ENCODE measurements at regions not wholly inside any gene's neighbourhood (a gene's known extent, or its start where the extent isn't known, plus 50 kb on each side); places are given as distances from the start of the nearest gene placed in this dataset.

DNA sequence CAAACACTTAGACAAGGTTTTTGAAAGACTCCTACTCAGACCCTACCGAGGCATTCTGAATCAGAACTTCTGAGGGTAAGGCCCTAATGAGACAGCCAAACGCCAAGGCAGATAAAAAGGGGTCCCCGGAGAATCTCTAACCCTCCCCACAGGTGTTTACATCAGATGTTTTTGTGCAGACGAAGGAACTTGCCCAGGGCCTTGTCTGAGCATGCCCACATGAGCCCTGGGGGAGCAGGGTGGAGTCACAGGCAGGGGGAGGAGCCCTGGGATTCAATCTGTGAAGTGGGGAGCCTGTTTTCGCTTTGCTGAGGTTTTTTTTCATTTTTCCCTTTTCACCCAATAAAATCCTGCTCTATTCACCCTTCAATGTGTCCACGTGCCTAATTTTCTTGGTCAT lies 61.6 kb upstream of the MED4 start:
- no peak overlapping the region for H3K9ac ChIP-seq (ENCODE audit: low read depth, low read length)
- H3K9me3 ChIP-seq (ENCODE audit: control insufficient read depth, insufficient read depth, low read length), result no peaks in the 10 kb centered on the region
- no peaks in the 10 kb centered on the region for H3K36me3 ChIP-seq (ENCODE audit: insufficient read depth, low read length)
- H3K4me1 ChIP-seq (ENCODE audit: insufficient read depth, low read length), result peaks cover 54% of the 10 kb centered on the region

DNA sequence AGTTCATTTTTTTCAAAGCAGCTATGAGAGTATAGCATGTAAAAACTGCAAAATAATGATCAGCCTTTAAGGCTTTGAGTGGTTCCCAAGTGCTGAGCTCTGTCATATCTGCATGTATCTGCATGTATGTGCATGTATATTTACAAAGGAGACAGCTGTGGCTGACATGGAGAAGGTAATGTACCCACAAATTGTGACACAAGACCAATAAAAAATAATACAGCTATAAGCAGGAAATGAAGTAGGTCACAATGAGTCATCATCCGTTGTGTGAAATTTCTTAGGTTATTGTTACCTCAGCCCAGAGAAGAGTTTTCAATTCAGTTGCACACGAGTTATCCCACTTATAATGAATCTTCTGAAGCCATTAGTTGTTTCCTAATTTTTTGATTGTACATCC lies 60.9 kb upstream of the MED4 start:
- Histone ChIP-seq H3K9me3 (ENCODE audit: control insufficient read depth, insufficient read depth, low read length) (no peaks in the 10 kb centered on the region), H3K9ac (ENCODE audit: low read depth, low read length) (no peak overlapping the region)

DNA sequence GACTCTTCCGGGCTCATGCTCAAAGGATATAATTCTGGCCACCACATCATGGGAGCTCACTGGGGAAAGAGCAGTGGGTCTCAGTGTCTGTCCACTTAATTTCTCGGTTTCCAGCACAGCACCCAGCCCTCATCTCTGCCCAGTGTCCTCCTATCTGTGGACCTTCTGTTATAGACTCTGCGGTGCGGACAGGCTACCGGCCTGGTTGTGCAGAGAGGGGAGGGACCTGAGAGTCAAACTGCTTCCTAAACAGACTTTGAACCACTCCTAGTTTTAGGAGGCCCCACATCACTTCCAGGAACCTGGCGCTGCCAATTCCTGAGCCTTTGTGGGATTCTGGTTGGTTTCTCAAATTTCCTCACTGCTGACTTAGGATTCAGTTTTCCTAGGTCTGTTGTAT lies 59.8 kb upstream of the MED4 start:
- peaks cover 37% of the 10 kb centered on the region for H3K4me1 ChIP-seq (ENCODE audit: insufficient read depth, low read length)
- no peaks in the 10 kb centered on the region for H3K36me3 ChIP-seq (ENCODE audit: insufficient read depth, low read length)
- no peaks in the 10 kb centered on the region for H3K9me3 ChIP-seq (ENCODE audit: control insufficient read depth, insufficient read depth, low read length)
- H3K9ac ChIP-seq (ENCODE audit: low read depth, low read length), result no peak overlapping the region

More for the DNA sequence above, 60.9 kb upstream of the MED4 start:
- Histone ChIP-seq H3K36me3 (ENCODE audit: insufficient read depth, low read length) (no peaks in the 10 kb centered on the region), H3K4me1 (ENCODE audit: insufficient read depth, low read length) (peaks cover 48% of the 10 kb centered on the region)

DNA sequence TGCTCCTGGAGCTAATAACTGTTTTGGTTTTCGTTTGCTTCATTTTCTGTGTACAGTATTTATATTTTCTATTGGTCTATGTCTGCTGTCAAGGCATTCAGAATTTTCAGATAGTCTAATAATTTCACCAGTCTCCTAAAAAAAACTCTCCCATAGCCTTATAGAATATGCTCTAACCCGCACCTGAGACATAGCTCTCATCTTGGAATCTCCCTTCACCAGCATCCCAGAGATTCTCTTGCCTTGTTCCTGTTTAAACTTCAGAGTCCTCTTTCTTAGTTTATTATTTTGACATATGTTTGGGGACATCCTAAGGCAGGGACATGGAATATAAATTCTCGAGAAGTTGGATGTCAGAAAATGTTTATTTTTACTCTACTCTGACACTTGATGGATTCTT lies 58.3 kb upstream of the MED4 start:
- no peak overlapping the region for H3K9ac ChIP-seq (ENCODE audit: low read depth, low read length)
- no peaks in the 10 kb centered on the region for H3K36me3 ChIP-seq (ENCODE audit: insufficient read depth, low read length)
- H3K9me3 ChIP-seq (ENCODE audit: control insufficient read depth, insufficient read depth, low read length), result no peaks in the 10 kb centered on the region
- peaks cover 23% of the 10 kb centered on the region for H3K4me1 ChIP-seq (ENCODE audit: insufficient read depth, low read length)

DNA sequence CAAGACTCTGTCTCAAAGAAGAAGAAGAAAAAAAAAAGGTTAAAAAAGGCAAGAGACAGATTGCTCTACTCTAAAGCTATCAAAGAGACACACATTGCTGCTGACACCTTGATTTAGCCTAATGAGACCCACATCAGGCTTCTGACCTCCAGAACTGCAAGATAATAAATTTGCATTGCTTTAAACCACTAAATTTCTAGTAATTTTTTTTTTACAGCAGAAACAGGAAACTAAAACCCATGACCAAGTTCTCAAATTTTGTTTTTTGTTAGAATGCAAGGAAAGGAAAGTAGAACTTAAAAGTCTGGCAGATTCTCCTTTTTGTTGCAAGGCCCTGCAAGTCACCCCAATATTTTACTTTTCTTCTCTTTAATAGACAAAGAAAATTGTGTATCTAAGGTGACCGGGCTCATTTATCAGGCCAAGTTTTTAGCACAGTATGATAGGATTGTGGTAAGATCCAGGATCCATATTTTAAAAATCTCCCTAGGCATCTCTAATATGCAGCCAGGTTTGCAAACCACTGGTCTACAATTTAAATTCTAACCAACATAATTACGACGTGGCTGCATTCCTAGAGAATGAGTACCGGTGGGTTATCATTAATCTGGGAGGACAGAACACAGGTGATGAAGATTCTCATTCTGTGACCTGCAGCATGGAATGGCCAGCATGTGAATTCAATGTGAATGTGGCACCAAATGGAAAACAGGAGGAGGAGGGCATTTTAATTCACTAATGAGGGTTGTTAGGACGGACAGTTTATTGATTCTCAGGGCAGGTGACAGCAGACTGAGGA lies 56.7 kb upstream of the MED4 start:
- Histone ChIP-seq H3K9me3 (ENCODE audit: control insufficient read depth, insufficient read depth, low read length) (no peaks in the 10 kb centered on the region), H3K9ac (ENCODE audit: low read depth, low read length) (no peak overlapping the region), H3K36me3 (ENCODE audit: insufficient read depth, low read length) (no peaks in the 10 kb centered on the region), H3K4me1 (ENCODE audit: insufficient read depth, low read length) (peaks cover 20% of the 10 kb centered on the region)

DNA sequence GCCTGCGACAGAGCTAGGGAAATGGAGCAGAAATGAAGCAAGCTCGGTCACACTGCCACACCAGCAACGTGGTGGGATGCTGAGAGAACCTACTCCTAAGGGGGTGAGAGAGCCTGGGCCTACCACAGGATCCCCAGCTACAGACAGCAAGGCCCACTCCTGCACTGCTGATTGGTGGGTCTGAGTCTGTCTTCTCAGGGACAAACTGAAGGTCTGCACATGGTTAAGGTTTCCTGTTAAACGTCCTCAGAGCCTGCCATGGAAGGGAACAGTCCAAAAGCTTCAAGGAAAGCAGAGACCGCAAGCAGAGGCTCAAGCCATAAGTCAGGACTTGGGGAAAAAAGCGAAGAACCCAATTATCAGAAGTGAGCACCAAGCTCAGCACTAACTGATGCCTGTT lies 53.5 kb upstream of the MED4 start:
- Histone ChIP-seq H3K9me3 (ENCODE audit: control insufficient read depth, insufficient read depth, low read length) (no peaks in the 10 kb centered on the region), H3K9ac (ENCODE audit: low read depth, low read length) (no peak overlapping the region), H3K4me1 (ENCODE audit: insufficient read depth, low read length) (0 out of 2 replicates have a peak, but pooled peaks cover 3% of the 10 kb centered on the region), H3K36me3 (ENCODE audit: insufficient read depth, low read length) (no peaks in the 10 kb centered on the region)

DNA sequence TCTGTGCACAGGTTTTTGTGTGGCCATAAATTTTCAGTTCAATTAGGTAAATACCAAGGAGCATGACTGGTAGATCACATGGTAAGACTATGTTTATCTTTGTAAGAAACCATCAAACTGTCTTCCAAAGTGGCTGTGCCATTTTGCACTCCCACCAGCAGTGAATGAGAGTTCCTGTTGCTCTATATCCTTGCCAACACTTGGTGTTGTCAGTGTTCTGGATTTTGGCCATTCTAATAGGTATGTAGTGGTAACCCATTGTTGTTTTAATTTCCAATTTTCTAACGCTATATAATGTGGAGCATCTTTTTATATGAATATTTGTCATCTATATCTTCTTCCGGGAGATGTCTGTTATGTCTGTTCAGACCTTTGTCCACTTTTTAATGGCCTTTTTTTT lies 51.7 kb upstream of the MED4 start:
- Histone ChIP-seq H3K9ac (ENCODE audit: low read depth, low read length) (no peak overlapping the region), H3K9me3 (ENCODE audit: control insufficient read depth, insufficient read depth, low read length) (no peaks in the 10 kb centered on the region), H3K4me1 (ENCODE audit: insufficient read depth, low read length) (no peaks in the 10 kb centered on the region), H3K36me3 (ENCODE audit: insufficient read depth, low read length) (no peaks in the 10 kb centered on the region)

DNA sequence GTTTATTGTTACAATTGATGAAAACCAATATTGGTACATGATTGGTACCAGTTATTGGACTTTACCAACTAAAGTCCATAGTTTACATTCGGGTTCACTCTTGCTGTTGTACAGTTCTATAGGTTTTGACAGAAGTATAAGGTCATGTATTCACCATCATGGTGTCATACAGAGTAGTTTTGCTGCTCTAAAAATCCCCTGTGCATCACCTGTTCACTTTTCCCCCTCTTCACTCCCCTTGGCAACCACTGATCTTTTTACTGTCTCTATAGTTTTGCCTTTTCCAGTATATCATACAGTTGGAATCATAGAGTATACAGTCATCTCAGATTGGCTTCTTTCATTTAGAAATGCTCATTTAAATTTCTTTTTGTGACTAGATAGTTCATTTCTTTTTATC lies 51.2 kb upstream of the MED4 start:
- H3K4me1 ChIP-seq (ENCODE audit: insufficient read depth, low read length), result no peaks in the 10 kb centered on the region
- H3K36me3 ChIP-seq (ENCODE audit: insufficient read depth, low read length), result no peaks in the 10 kb centered on the region
- no peaks in the 10 kb centered on the region for H3K9me3 ChIP-seq (ENCODE audit: control insufficient read depth, insufficient read depth, low read length)
- H3K9ac ChIP-seq (ENCODE audit: low read depth, low read length), result no peak overlapping the region
